ENCODE measurements at regions not wholly inside any gene's neighbourhood (a gene's known extent, or its start where the extent isn't known, plus 50 kb on each side); places are given as distances from the start of the nearest gene placed in this dataset.

GRCh38 chr1:56331207-56331891, 248.0 kb downstream of the PLPP3 start:
- no peak for DNase-seq (ENCODE audit: low spot score)
- intact Hi-C loops (cut with DNase I), result no loop called here

DNA sequence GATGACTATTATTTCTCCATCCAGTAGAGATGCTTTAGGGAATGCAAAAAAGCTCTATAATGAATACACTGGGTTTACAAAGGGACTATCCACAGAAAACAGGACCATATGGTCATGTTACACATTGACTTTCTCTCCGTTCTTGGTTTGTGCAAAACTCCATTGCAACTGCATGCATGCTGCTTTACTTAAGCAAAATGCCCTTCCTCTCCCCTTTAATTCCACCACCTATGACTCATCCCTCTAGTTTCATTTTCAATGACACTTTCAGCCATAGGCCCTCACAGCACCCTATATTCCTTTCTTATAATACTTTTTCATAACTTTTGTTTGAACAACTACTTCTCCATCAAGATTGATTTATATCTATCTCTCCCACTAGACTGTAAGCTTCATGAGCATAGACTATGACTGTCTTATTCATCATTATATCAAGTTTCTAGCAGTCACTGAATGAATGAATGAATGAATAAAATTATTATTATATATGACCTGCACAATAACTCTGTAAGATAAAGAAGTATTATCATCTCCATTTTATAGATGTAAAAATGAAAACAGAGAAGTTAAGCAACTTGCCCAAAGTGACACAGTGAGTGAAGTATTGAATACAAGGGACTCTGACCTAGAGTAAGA, 248.9 kb downstream of the PLPP3 start:
- intact Hi-C loops (cut with DNase I), result no loop called here
- no peak for DNase-seq (ENCODE audit: low spot score)

- DNase-seq (ENCODE audit: low spot score), result no peak
- intact Hi-C loops (cut with DNase I), result no loop called here
These were observed 249.4 kb downstream of the PLPP3 start for GRCh38 chr1:56329970-56330369.

DNA sequence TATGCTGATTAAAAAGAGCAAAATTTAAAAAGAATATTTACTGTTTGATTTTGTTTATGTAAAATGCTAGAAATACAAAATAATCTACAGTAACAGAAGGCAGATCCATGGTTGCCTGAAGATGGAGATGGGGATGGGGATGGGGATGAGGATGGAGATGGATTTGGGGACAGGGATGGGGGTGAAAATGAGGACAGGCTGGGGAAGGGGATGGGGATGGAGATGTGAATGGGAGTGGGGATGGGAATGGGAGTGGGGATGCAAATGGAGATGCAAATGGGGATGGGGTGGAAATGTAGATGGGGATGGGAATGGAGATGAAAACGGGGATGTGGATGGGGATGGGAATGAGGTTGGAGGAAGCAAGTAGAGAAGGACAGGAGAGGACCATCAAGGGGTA, 252.2 kb downstream of the PLPP3 start:
- DNase-seq (ENCODE audit: low spot score), result no peak
- intact Hi-C loops (cut with DNase I), result no loop called here

DNA sequence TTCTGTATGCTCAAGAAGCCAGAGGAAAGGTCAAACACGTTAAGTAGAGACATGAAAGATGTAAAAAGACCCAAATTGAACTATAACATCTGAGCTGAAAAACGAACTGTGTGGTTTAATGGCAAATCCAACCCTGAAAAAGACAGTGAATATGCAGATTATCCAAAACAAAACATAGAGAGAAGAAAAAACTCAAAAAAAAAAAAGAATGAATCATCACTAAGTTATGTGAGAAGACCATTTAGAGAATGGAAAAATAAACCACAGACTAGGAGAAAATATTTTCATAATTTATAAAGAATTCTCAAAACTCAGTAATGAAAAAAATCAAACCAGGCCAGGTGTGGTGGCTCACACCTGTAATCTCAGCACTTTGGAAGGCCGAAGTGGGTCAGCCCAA, 253.3 kb downstream of the PLPP3 start:
- intact Hi-C loops (cut with DNase I), result no loop called here
- no peak for DNase-seq (ENCODE audit: low spot score)

- no peak for DNase-seq (ENCODE audit: low spot score)
- intact Hi-C loops (cut with DNase I), result no loop called here
These were observed 254.9 kb downstream of the PLPP3 start for GRCh38 chr1:56324504-56324903.

DNA sequence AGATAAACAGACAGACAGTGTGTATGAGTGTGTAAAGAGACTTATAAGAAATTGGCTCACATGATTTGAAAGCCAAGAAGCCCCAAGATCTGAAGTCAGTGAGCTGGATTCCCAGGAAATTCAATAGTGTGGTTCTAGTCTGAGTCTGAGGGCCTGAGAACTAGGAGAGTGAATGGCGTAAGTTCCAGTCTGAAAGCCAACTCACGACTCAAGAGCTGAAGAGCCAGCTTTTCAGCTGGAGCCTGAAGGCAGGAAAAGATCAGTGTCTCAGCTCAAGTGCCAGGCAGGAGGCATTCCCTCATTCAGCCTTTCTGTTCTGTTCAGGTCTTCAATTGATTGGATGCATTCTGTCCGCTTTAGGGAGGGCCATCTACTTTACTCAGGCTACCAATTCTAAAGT, 257.2 kb downstream of the PLPP3 start:
- intact Hi-C loops (cut with DNase I), result no loop called here
- no peak for DNase-seq (ENCODE audit: low spot score)

- intact Hi-C loops (cut with DNase I), result no loop called here
- DNase-seq (ENCODE audit: low spot score), result no peak
These were observed 258.2 kb downstream of the PLPP3 start for GRCh38 chr1:56321150-56321490.

- DNase-seq (ENCODE audit: low spot score), result no peak
- intact Hi-C loops (cut with DNase I), result no loop called here
These were observed 258.8 kb downstream of the PLPP3 start for GRCh38 chr1:56320464-56321149.

DNA sequence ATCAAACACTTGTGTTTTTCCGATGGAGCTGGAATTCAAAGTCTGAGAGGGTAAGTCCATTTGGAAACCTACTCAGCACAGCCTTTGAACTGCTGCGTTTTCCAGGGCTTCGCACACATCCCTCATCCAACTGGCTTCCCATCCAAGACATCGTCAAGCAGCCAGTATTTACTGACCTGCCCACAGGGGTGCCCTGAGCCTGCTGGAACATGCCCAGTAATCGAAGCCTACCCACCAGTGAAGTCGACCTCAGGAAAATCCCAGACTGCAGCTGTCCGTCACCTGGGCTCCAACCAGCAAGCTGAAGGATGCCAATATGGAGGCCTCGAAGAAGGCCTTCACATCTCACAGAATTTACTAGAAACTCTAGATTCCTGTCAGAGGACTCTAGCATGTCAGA, 261.6 kb downstream of the PLPP3 start:
- intact Hi-C loops (cut with DNase I), result no loop called here

GRCh38 chr1:56315293-56315942, 263.9 kb downstream of the PLPP3 start:
- no peak for DNase-seq (ENCODE audit: low spot score)
- intact Hi-C loops (cut with DNase I), result no loop called here

More for the DNA sequence above, 261.6 kb downstream of the PLPP3 start:
- DNase-seq (ENCODE audit: low spot score), result no peak

GRCh38 chr1:56313560-56313959, 265.8 kb downstream of the PLPP3 start:
- intact Hi-C loops (cut with DNase I), result no loop called here
- no peak for DNase-seq (ENCODE audit: low spot score)

DNA sequence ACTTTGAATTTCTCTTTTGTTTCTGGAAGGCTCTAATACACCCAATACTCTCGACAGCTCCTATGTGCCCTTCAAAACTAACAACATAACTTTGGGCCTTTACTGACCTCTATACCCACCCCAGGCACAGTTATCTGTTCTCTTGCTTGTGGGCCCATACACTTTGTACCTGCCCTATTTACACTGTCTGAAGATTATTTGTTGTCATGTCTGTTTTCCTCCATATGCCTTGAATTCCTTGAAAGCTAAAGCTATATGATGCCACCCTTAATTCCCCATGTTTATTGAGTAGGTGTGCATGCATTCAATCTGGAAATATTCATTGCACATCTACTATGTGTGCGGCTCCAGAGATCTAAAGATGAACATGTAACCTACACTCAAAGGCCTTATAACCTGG, 267.6 kb downstream of the PLPP3 start:
- intact Hi-C loops (cut with DNase I), result no loop called here
- no peak for DNase-seq (ENCODE audit: low spot score)

GRCh38 chr1:56310945-56311344, 268.4 kb downstream of the PLPP3 start:
- intact Hi-C loops (cut with DNase I), result no loop called here
- no peak for DNase-seq (ENCODE audit: low spot score)

DNA sequence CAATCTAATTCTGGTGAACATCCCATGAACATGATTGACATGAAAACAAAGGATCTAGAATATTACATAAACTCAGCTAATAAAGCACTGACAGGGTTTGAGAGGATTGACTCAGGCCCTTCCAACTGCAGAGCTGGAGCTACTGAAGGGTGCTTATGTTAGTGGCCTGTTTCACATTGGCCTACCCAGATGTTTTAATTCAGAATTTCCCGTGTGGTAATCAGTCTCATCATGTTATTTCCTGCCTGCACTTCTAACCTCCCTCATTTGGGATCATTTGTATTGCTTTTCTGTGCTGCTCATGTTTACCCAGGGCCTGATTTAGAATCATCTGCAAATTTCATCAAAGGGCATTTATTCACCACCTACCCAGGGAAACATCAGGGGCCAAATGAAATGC, 270.3 kb downstream of the PLPP3 start:
- DNase-seq (ENCODE audit: low spot score), result no peak
- intact Hi-C loops (cut with DNase I), result no loop called here

GRCh38 chr1:56304975-56305374, 274.4 kb downstream of the PLPP3 start:
- DNase-seq (ENCODE audit: low spot score), result no peak
- intact Hi-C loops (cut with DNase I), result loop anchor here (5.0 kb wide), 1 partner anchor 67 kb away; no protein-coding TSS in a partner anchor

GRCh38 chr1:56303805-56304204, 275.6 kb downstream of the PLPP3 start:
- DNase-seq (ENCODE audit: low spot score), result no peak
- intact Hi-C loops (cut with DNase I), result loop anchor here (5.0 kb wide), 1 partner anchor 68 kb away; no protein-coding TSS in a partner anchor

GRCh38 chr1:56302878-56303277, 276.5 kb downstream of the PLPP3 start:
- intact Hi-C loops (cut with DNase I), result loop anchor here (5.0 kb wide), 1 partner anchor 69 kb away; no protein-coding TSS in a partner anchor
- DNase-seq (ENCODE audit: low spot score), result no peak

DNA sequence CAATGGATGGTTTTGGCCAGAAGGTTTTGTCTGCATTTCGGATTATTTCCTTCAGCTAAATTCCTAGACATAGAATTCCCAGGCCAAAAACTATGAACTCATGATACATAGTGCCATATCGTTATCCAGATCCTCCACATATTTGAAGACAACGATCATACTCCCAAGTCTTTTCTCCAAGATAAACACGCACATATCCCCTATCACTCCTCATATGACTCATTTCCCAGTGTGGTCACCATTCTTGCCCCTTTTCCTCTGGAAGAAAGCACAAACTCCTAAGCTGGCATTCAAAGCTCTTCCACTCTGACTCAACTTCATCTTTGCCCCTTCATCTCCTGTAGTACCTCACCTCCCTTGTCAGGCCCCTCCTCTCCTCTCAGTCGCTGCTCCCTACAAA, 277.6 kb downstream of the PLPP3 start:
- intact Hi-C loops (cut with DNase I), result loop anchor here (5.0 kb wide), 1 partner anchor 71 kb away; no protein-coding TSS in a partner anchor
- DNase-seq (ENCODE audit: low spot score), result no peak

- intact Hi-C loops (cut with DNase I), result loop anchor here (5.0 kb wide), 1 partner anchor 71 kb away; no protein-coding TSS in a partner anchor
- DNase-seq (ENCODE audit: low spot score), result no peak
These were observed 278.5 kb downstream of the PLPP3 start for GRCh38 chr1:56300836-56301235.

Measured in cardiac septum (tissue), 1 donor.